ENCODE measurements at regions not wholly inside any gene's neighbourhood (a gene's known extent, or its start where the extent isn't known, plus 50 kb on each side); places are given as distances from the start of the nearest gene placed in this dataset.

- H3K27me3 ChIP-seq (ENCODE audit: insufficient read depth), result no peaks in the 10 kb centered on the region
- H2AFZ ChIP-seq, result 0 out of 2 replicates have a peak overlapping the region, but pooled peaks have one; percentile 43
- H3F3A ChIP-seq (replicated peaks; ENCODE audit: low read depth), result no peaks in the 10 kb centered on the region
- ATAC-seq (peak; percentile 44; the same call in 2 of the 3 replicates), DNase-seq (ENCODE audit: low spot score) (peak; percentile 7)
- H3K27ac ChIP-seq (ENCODE audit: low read depth), result no peak overlapping the region
- no peaks in the 10 kb centered on the region for H4K20me1 ChIP-seq (replicated peaks; ENCODE audit: insufficient read depth)
- no peaks in the 10 kb centered on the region for H3K79me2 ChIP-seq (replicated peaks; ENCODE audit: insufficient read depth)
- Mint-ChIP-seq H3K4me1 (peaks cover 2% of the 10 kb centered on the region; the same call in 1 of the 3 replicates), H3K4me3 (no peak overlapping the region), H3K27ac (no peak overlapping the region), H3K27me3 (ENCODE audit: insufficient read depth, low read depth, poor library complexity) (peaks cover 5% of the 10 kb centered on the region), H3K9me3 (no peaks in the 10 kb centered on the region), H3K36me3 (ENCODE audit: low read depth) (no peaks in the 10 kb centered on the region)
- no peaks in the 10 kb centered on the region for H3K9me2 ChIP-seq (ENCODE audit: insufficient read depth)
- H3K36me3 ChIP-seq (ENCODE audit: insufficient read depth), result no peaks in the 10 kb centered on the region
- no peak for TF ChIP-seq STAT1 (IDR thresholded peaks at IDR 0.05; ENCODE audit: unreplicated experiment)
- no peak for TF ChIP-seq REST (IDR thresholded peaks at IDR 0.05; ENCODE audit: unreplicated experiment)
- TF ChIP-seq ZNF462 (CRISPR knock-in tag; IDR thresholded peaks at IDR 0.05), result no peak
- TF ChIP-seq JUNB (IDR thresholded peaks at IDR 0.05; ENCODE audit: unreplicated experiment), result no peak
- TF ChIP-seq EZH2 (IDR thresholded peaks at IDR 0.05; ENCODE audit: low read depth, unreplicated experiment), result no peak
- TF ChIP-seq POLR2AphosphoS5 (IDR thresholded peaks at IDR 0.05; ENCODE audit: low read depth), result no peak
- no peak for TF ChIP-seq NANOG (IDR thresholded peaks at IDR 0.05; ENCODE audit: borderline replicate concordance)
- TF ChIP-seq ZNF331 (CRISPR knock-in tag; IDR thresholded peaks at IDR 0.05; ENCODE audit: low read depth), result no peak
- TF ChIP-seq ZNF114 (CRISPR knock-in tag; IDR thresholded peaks at IDR 0.05), result no peak
- TF ChIP-seq CTCF (conservative IDR thresholded peaks at IDR 0.05; ENCODE audit: low read depth in 2 of 2), result no peak
- no peak for TF ChIP-seq EZH2phosphoT487 (IDR thresholded peaks at IDR 0.05; ENCODE audit: unreplicated experiment)
- TF ChIP-seq ETS1 (IDR thresholded peaks at IDR 0.05), result no peak
- TF ChIP-seq CREB1 (CRISPR knock-in tag; IDR thresholded peaks at IDR 0.05; ENCODE audit: low read depth), result no peak
- no peaks in the 10 kb centered on the region for H3K4me1 ChIP-seq (ENCODE audit: insufficient read depth)
- no peak overlapping the region for H3K4me3 ChIP-seq
- H3K4me2 ChIP-seq, result no peak overlapping the region
Measured at GRCh38 chr20:19889011-19889953, 127.9 kb upstream of the NAA20 start.

All from GM23338 (cell line).